ENCODE measurements at regions not wholly inside any gene's neighbourhood (a gene's known extent, or its start where the extent isn't known, plus 50 kb on each side); places are given as distances from the start of the nearest gene placed in this dataset.

DNA sequence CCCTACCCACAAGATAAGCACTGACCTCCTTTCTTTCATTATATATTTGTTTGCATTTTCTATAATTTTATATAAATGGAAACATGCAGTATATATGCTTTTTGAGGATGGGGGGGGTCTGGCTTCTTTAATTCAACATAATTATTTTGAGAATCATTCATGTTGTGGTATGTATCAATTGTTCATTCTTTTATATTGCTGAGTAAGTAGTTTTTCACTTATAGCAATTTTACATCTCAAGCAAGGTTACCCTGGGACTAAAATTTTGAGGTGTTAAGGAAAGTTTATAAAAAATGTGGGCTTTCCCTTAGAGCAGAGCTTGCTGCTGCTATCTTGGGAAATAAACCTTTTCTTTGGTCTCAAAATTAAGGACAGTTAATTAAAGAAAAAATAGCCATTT lies 89.9 kb upstream of the EGLN3 start:
- no peak for DNase-seq (ENCODE audit: low read depth)
- no peak for TF ChIP-seq CTCF (IDR thresholded peaks at IDR 0.05; ENCODE audit: low read depth, low read length, missing control alignments)
- no peak overlapping the region for H3K4me3 ChIP-seq (ENCODE audit: low read depth, low read length)

GRCh38 chr14:34039428-34040047 lies 88.7 kb upstream of the EGLN3 start:
- H3K4me3 ChIP-seq (ENCODE audit: low read depth, low read length): no peak overlapping the region
- no peak for TF ChIP-seq CTCF (IDR thresholded peaks at IDR 0.05; ENCODE audit: low read depth, low read length, missing control alignments)
- no peak for DNase-seq (ENCODE audit: low read depth)

DNA sequence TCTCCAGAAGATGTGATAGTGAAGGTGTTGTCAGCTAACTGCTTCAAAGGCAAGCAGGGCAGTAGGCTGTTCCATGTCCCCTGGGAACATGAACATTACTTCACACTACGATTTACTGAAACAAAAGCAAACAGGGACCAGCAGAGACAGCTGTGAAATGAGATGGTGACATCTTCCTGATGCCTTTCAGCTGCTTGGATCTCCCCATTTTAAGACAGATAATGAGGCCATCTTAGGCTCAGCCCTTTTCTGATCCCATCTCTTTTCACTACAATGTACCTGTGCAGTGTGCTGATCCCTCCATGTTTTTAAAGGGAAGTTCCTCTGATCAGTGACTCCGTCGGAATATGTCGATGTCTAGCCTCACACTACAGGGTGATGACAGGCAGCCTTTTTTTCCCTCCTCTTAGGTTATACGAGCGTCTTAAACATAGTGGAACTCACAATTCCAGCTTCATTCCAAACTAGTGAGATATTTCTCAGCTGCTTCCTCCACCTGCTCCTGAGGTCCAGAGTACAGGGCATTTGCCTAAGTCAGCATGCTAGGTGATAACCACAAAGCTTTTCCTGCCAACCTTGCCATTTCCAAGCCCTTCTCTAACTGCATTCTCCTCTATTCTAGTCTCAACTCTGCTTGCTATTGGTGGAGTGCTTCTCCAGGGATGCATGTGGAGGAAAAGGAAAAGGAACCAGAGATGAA lies 87.6 kb upstream of the EGLN3 start:
- no peak overlapping the region for H3K4me3 ChIP-seq (ENCODE audit: low read depth, low read length)
- DNase-seq (ENCODE audit: low read depth): no peak
- no peak for TF ChIP-seq CTCF (IDR thresholded peaks at IDR 0.05; ENCODE audit: low read depth, low read length, missing control alignments)

DNA sequence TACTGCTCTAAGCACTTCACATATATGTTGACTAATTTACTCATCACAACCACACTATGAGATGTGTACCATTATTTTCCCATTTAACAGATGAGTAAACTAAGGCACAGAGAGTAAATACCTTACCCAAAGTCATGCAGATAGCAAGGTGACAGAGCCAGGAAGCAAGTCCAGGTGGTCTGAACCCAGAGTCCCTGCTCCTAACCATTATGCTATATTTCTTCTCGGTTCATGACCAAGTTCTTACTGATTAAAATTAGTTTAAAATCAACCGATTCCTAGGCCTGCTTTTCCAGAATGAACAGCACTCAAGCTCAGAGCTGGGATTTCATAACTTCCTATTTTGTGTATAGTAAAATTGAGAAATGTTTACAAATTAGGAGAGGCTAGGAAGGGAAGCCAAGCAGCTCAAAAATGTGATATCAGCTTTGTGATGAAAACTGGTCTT lies 85.5 kb upstream of the EGLN3 start:
- DNase-seq (ENCODE audit: low read depth): no peak
- H3K4me3 ChIP-seq (ENCODE audit: low read depth, low read length): no peak overlapping the region
- no peak for TF ChIP-seq CTCF (IDR thresholded peaks at IDR 0.05; ENCODE audit: low read depth, low read length, missing control alignments)

- H3K4me3 ChIP-seq (ENCODE audit: low read depth, low read length): no peak overlapping the region
- no peak for DNase-seq (ENCODE audit: low read depth)
- no peak for TF ChIP-seq CTCF (IDR thresholded peaks at IDR 0.05; ENCODE audit: low read depth, low read length, missing control alignments)
Observed at GRCh38 chr14:34035934-34036250, 85.0 kb upstream of the EGLN3 start.

DNA sequence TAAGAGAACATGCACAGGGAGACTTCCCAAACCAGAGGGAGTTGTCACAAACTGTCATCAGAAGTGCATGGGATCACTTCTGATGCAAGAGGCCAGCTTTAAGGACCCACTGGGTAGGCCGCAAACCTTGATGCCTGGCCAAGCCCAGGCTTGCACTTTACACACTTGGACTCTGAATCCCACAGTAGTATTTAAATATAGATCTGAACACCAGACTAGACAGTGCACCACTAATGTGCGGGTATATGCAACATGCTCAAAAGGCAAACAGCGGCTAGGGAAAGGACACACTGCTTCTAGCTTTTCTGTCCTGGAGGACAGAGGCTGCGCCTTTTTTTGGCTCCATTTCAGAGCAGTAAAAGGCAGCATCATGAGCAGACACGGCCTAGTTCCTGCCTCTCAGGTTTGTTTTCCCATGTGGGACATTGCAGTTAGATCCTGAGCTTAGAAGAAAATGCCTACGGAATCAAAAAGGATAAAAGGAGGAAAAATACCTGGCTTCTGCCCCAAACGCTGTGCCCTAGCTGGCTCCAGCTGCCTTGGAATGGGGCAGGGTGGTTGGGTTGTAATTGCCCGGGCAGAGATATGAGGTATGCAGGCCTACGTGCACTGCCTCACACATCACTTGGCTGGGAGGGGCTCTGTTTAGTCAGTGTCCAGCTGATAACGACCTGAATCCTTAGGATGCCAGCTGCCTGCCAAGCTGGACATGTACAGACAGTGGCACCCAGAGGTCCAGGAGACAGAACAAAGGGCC lies 84.5 kb upstream of the EGLN3 start:
- no peak overlapping the region for H3K4me3 ChIP-seq (ENCODE audit: low read depth, low read length)
- no peak for DNase-seq (ENCODE audit: low read depth)
- no peak for TF ChIP-seq CTCF (IDR thresholded peaks at IDR 0.05; ENCODE audit: low read depth, low read length, missing control alignments)

All from GM12864 (cell line).